ENCODE measurements at regions not wholly inside any gene's neighbourhood (a gene's known extent, or its start where the extent isn't known, plus 50 kb on each side); places are given as distances from the start of the nearest gene placed in this dataset.
A peak's percentile ranks its signal among the peaks of the same experiment; 100 is the strongest.

DNA sequence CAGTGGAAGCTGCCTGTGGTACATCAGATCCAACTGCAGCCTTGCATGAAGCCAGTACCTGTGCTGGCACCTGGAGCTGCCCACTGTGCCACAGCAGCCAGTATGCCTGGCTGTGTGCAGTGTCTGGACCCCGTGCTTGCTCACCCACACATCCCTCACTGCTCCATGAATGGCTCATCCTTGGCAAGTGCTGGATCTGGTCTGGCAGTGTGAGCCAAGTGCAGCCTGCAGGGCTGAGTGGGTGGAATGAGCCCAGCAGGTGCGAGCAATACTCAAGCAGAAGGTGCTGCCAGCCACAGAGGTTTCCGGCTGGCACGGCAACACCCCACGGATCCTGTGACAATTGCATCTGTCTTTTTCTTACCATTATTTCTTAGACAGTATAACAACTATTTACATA, 488.2 kb upstream of the ROBO2 start:
- Histone ChIP-seq H3K9me3 (no peaks in the 10 kb centered on the region), H3K4me1 (no peaks in the 10 kb centered on the region), H3K36me3 (no peaks in the 10 kb centered on the region), H3K27ac (no peak overlapping the region), H3K27me3 (no peaks in the 10 kb centered on the region), H3K4me3 (no peak overlapping the region)
- TF ChIP-seq POLR2AphosphoS5 (IDR thresholded peaks at IDR 0.05): no peak
- TF ChIP-seq POLR2A (IDR thresholded peaks at IDR 0.05): no peak
- no peak for TF ChIP-seq EP300 (IDR thresholded peaks at IDR 0.05)
- TF ChIP-seq, protein P1, sequence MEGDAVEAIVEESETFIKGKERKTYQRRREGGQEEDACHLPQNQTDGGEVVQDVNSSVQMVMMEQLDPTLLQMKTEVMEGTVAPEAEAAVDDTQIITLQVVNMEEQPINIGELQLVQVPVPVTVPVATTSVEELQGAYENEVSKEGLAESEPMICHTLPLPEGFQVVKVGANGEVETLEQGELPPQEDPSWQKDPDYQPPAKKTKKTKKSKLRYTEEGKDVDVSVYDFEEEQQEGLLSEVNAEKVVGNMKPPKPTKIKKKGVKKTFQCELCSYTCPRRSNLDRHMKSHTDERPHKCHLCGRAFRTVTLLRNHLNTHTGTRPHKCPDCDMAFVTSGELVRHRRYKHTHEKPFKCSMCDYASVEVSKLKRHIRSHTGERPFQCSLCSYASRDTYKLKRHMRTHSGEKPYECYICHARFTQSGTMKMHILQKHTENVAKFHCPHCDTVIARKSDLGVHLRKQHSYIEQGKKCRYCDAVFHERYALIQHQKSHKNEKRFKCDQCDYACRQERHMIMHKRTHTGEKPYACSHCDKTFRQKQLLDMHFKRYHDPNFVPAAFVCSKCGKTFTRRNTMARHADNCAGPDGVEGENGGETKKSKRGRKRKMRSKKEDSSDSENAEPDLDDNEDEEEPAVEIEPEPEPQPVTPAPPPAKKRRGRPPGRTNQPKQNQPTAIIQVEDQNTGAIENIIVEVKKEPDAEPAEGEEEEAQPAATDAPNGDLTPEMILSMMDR (IDR thresholded peaks at IDR 0.05): no peak
- ATAC-seq (ENCODE audit: low FRiP score in 2 of 2): no peak
- 92 to 97% methylated on average over 5 of the region's 5 CpGs for WGBS, 2 donors
- peak in 1 of 2 donors; percentile 23 for DNase-seq

DNA sequence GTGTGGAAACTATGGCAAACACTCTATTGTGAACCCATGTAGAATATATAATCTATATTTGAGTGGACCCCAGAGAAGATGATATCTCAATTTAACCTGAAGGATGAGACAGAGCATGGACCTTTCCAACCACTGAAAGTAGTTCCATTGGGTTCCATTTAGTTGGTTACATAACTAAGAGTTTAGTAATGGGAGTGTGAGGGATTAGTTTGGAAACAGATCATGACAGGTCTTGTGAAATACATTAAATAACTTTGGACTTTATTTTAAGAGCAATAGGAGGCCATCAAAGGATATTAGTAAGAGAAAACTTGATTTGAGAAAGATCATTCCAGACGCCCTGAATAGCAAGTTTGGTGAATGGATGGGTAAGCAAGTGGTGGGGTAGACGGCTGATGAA, 487.2 kb upstream of the ROBO2 start:
- ATAC-seq (ENCODE audit: low FRiP score in 2 of 2) (no peak), DNase-seq (no peak)
- TF ChIP-seq EP300 (IDR thresholded peaks at IDR 0.05) (no peak), POLR2A (IDR thresholded peaks at IDR 0.05) (no peak), POLR2AphosphoS5 (IDR thresholded peaks at IDR 0.05) (no peak)
- TF ChIP-seq, protein P1 (IDR thresholded peaks at IDR 0.05): no peak
- H3K36me3 ChIP-seq: no peaks in the 10 kb centered on the region
- H3K9me3 ChIP-seq: no peaks in the 10 kb centered on the region
- no peaks in the 10 kb centered on the region for H3K27me3 ChIP-seq
- no peaks in the 10 kb centered on the region for H3K4me1 ChIP-seq
- no peak overlapping the region for H3K27ac ChIP-seq
- H3K4me3 ChIP-seq: no peak overlapping the region
- 75 to 86% methylated on average over 2 of the region's 2 CpGs for WGBS, 2 donors

DNA sequence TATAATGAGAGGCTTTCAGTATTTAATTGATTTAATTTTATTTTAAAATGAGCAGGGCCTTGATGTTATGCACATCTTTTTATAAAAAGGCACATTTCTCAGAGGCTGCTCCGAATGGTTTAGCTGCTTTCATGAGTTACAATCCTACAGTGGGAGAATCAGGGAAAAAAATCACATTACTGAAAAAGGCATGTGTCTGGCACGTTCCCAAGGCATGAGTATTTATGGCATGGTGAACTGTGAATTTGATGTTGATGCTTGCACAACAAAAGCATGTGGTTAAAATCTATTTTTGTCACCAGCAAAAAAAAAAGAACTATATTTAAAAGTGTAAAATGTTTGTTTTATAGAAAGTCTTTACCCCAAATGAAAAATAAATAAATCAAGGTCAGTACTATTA, 485.2 kb upstream of the ROBO2 start:
- no peaks in the 10 kb centered on the region for H3K4me1 ChIP-seq
- no peak for DNase-seq
- H3K4me3 ChIP-seq: no peak overlapping the region
- no peak overlapping the region for H3K27ac ChIP-seq
- no peaks in the 10 kb centered on the region for H3K27me3 ChIP-seq
- ATAC-seq (ENCODE audit: low FRiP score in 2 of 2): no peak
- TF ChIP-seq, protein P1 (IDR thresholded peaks at IDR 0.05): no peak
- TF ChIP-seq EP300 (IDR thresholded peaks at IDR 0.05) (no peak), POLR2A (IDR thresholded peaks at IDR 0.05) (no peak), POLR2AphosphoS5 (IDR thresholded peaks at IDR 0.05) (no peak)
- H3K36me3 ChIP-seq: no peaks in the 10 kb centered on the region
- no peaks in the 10 kb centered on the region for H3K9me3 ChIP-seq
- 21 to 28% methylated on average over 2 of the region's 2 CpGs for WGBS, 2 donors

DNA sequence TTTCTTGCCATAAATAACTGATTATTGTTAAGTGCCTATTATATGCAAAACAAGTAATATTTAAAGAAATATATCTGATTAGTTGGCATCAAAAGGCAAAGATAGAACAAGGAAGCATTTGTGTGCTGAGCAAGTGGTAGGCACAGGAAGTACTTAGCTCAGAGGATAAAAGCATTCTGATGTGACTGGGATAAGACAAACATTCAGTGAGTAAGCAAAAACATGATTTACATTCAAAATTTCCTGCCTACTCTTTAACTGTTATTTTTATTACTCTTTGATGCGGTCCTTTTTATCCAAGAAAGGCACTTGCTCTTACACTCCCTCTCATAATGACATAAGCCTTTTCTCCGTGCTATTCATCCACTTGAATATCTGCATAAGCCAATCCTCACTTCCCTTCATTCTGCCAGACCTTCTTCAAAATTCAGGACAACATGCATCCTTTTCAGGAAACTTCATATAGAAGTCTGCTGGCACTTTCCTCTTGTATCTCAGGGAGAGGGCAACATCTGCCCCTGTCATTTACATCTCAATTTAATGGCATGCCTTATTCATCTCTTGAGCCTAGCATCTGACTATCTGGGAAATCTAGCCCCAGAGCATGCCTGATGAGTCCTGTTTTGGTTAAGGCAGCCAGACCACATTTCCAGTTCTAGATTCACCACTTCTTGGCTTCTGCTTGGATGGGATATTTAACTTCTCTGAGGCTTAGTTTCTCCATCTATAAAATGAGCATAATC, 478.2 kb upstream of the ROBO2 start:
- Histone ChIP-seq H3K9me3 (no peaks in the 10 kb centered on the region), H3K27me3 (no peaks in the 10 kb centered on the region), H3K4me1 (peaks cover 0 to 2% (median 0%) of the 10 kb centered on the region in 4 donors), H3K36me3 (no peaks in the 10 kb centered on the region), H3K4me3 (no peak overlapping the region), H3K27ac (no peak overlapping the region)
- DNase-seq (no peak), ATAC-seq (ENCODE audit: low FRiP score in 2 of 2) (no peak)
- TF ChIP-seq EP300 (IDR thresholded peaks at IDR 0.05) (no peak), POLR2AphosphoS5 (IDR thresholded peaks at IDR 0.05) (no peak), POLR2A (IDR thresholded peaks at IDR 0.05) (no peak)
- TF ChIP-seq, protein P1 (IDR thresholded peaks at IDR 0.05): no peak
- 13 to 23% methylated on average over 2 of the region's 2 CpGs for WGBS, 2 donors
